Keratinocyte (primary cell): ENCODE measurements at regions not wholly inside any gene's neighbourhood (a gene's known extent, or its start where the extent isn't known, plus 50 kb on each side); places are given as distances from the start of the nearest gene placed in this dataset.

Experiments
- DNase-seq: peaks from one replicate; pipeline ENCODE4 v3.0.0-alpha.2; 2011; ENCODE audit warnings: low read depth, missing footprints, low spot score
- FAIRE-seq: peaks from 2 replicates; lab custom pipeline; 2011; peaks lifted over from hg19 to GRCh38; lab: Jason Lieb, UNC
- H2AFZ ChIP-seq: 2 replicates; pipeline ENCODE4 v1.6.0; 2012; ENCODE audit warnings: low read length, control low read depth, inconsistent platforms; ENCODE audit not compliant: control insufficient read depth
- H3K27ac ChIP-seq: 2 replicates; pipeline ENCODE4 v1.5.1; 2011; ENCODE audit warnings: low read length; ENCODE audit not compliant: control insufficient read depth, insufficient read depth
- H3K27me3 ChIP-seq: 3 replicates; pipeline ENCODE4 v1.6.0; 2011; ENCODE audit warnings: low read length; ENCODE audit not compliant: control insufficient read depth, insufficient read depth; ENCODE audit errors: extremely low read depth
- H3K36me3 ChIP-seq, 2 experiments: 2 replicates in 1 of 2; 3 replicates in 1 of 2; pipeline ENCODE4 v1.5.1; 2011; ENCODE audit warnings: low read length in 2 of 2, mild to moderate bottlenecking in 1 of 2; ENCODE audit not compliant: control insufficient read depth in 2 of 2, insufficient read depth in 2 of 2; ENCODE audit errors: extremely low read depth in 1 of 2
- H3K4me1 ChIP-seq: 3 replicates; pipeline ENCODE4 v1.5.1; 2011; ENCODE audit warnings: low read length; ENCODE audit not compliant: control insufficient read depth, insufficient read depth; ENCODE audit errors: extremely low read depth
- H3K4me2 ChIP-seq: 3 replicates; pipeline ENCODE4 v1.6.0; 2011; ENCODE audit warnings: low read depth, low read length; ENCODE audit not compliant: control insufficient read depth, insufficient read depth; ENCODE audit errors: extremely low read depth
- H3K4me3 ChIP-seq, 3 experiments: fragments of 200-600 bp in 1 of 3; sonication (generic) in 1 of 3; 2 replicates in 2 of 3; 3 replicates in 1 of 3; pipeline ENCODE4 v1.5.1; 2011 to 2016; ENCODE audit warnings: low read length in 3 of 3, mild to moderate bottlenecking in 3 of 3, control low read depth in 2 of 3, inconsistent platforms in 1 of 3, low read depth in 1 of 3, mixed read lengths in 1 of 3, mixed run types in 1 of 3, moderate library complexity in 1 of 3; ENCODE audit not compliant: control insufficient read depth in 2 of 3, insufficient read depth in 2 of 3; ENCODE audit errors: extremely low read depth in 1 of 3
- H3K79me2 ChIP-seq: 2 replicates; pipeline ENCODE4 v1.6.0; 2012; ENCODE audit warnings: low read length; ENCODE audit not compliant: control insufficient read depth, insufficient read depth
- H3K9ac ChIP-seq: 3 replicates; pipeline ENCODE4 v1.6.0; 2011; ENCODE audit warnings: low read length; ENCODE audit not compliant: control insufficient read depth, insufficient read depth; ENCODE audit errors: extremely low read depth
- H3K9me1 ChIP-seq: 3 replicates; pipeline ENCODE4 v1.6.0; 2011; ENCODE audit warnings: low read length; ENCODE audit not compliant: control insufficient read depth, insufficient read depth; ENCODE audit errors: extremely low read depth
- H3K9me3 ChIP-seq: 2 replicates; pipeline ENCODE4 v1.5.1; 2012; ENCODE audit warnings: low read depth, low read length; ENCODE audit not compliant: control insufficient read depth
- H4K20me1 ChIP-seq: 3 replicates; pipeline ENCODE4 v1.6.0; 2011; ENCODE audit warnings: low read length; ENCODE audit not compliant: control insufficient read depth, insufficient read depth; ENCODE audit errors: extremely low read depth
- CTCF ChIP-seq, 3 experiments: IDR thresholded peaks in 1 of 3; conservative IDR thresholded peaks in 1 of 3; optimal IDR thresholded peaks in 1 of 3; 2 replicates in 2 of 3; 3 replicates in 1 of 3; pipeline versions ENCODE3 to v1.5.1; 2011; ENCODE audit warnings: low read length in 3 of 3, mild to moderate bottlenecking in 3 of 3, moderate library complexity in 2 of 3, control low read depth in 1 of 3, inconsistent platforms in 1 of 3; ENCODE audit not compliant: insufficient read depth in 2 of 3; ENCODE audit errors: extremely low read depth in 1 of 3
- EZH2 ChIP-seq: IDR thresholded peaks from one replicate; pipeline ENCODE4 v1.6.1; 2012; ENCODE audit warnings: inconsistent platforms, mild to moderate bottlenecking, low read length, moderate library complexity
- dilution Hi-C: fragments of 300-500 bp; cut with MboI; formaldehyde crosslinking; loops from one replicate; pipeline ENCODE4 v1.7.0; 2020; ENCODE audit warnings: low sequenced_read_pairs; ENCODE audit not compliant: extremely low pct_ligation_motif_present

DNA sequence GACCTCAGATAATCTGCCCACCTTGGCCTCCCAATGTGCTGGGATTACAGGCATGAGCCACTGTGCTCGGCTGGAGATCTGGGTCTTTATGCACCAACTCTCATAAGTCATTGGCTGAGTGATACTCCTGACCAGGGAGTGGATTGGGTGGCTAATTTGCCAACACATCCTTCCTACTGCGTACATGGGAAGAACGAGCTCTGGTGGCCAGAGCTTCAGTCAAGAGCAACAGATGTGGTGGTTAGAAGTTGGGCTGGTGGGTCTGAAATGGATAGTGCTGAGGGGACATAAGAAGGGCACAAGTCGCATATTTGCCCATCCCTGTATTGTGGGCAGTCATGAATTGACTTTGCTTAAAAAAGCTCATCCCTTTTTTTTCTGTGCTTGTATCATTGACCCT is 74.1 kb upstream of the AMPD3 start:
- no peak overlapping the region for H3K9ac ChIP-seq
- no peaks in the 10 kb centered on the region for H3K9me1 ChIP-seq
- no peak for TF ChIP-seq EZH2
- no peak for TF ChIP-seq CTCF (optimal IDR thresholded peaks at IDR 0.05 in 1 of 3, IDR thresholded peaks at IDR 0.05 in 1 of 3, conservative IDR thresholded peaks at IDR 0.05 in 1 of 3; ENCODE audit: extremely low read depth in 1 of 3, insufficient read depth in 2 of 3, low read length in 3 of 3)
- H3K79me2 ChIP-seq: no peaks in the 10 kb centered on the region
- no peak overlapping the region for H3K27ac ChIP-seq
- H3K36me3 ChIP-seq: no peaks in the 10 kb centered on the region
- no peaks in the 10 kb centered on the region for H3K9me3 ChIP-seq
- peaks cover 2% of the 10 kb centered on the region for H3K4me1 ChIP-seq
- DNase-seq: no peak
- no peaks in the 10 kb centered on the region for H4K20me1 ChIP-seq
- no peak overlapping the region for H2AFZ ChIP-seq
- FAIRE-seq: no peak
- no peaks in the 10 kb centered on the region for H3K27me3 ChIP-seq
- H3K4me2 ChIP-seq: no peak overlapping the region
- dilution Hi-C loops: no loop called here
- H3K4me3 ChIP-seq: no peak overlapping the region

DNA sequence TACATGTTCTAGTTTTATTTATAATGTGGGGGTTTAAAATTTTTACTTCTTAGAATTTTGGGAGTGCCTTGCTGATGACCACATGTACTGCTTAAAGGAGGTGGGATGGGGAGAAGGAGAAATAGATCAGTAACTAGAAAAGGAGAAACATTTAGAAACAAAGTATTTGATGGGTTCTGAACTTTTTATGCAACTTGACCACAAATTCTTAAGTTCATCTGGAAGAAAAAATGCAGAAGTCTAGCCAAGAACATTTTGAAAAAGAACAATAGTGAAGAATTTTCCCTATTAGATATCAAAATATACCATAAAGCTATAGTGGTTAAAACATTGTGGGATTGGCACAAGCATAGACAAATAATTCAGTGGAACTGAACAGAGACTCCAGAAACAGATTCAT is 73.3 kb upstream of the AMPD3 start:
- TF ChIP-seq EZH2: no peak
- no peak for TF ChIP-seq CTCF (optimal IDR thresholded peaks at IDR 0.05 in 1 of 3, IDR thresholded peaks at IDR 0.05 in 1 of 3, conservative IDR thresholded peaks at IDR 0.05 in 1 of 3; ENCODE audit: extremely low read depth in 1 of 3, insufficient read depth in 2 of 3, low read length in 3 of 3)
- H3K9me1 ChIP-seq: no peaks in the 10 kb centered on the region
- H3K79me2 ChIP-seq: no peaks in the 10 kb centered on the region
- peaks cover 4% of the 10 kb centered on the region for H3K27me3 ChIP-seq
- no peak overlapping the region for H2AFZ ChIP-seq
- no peak overlapping the region for H3K4me2 ChIP-seq
- peaks cover 2% of the 10 kb centered on the region for H3K4me1 ChIP-seq
- dilution Hi-C loops: no loop called here
- no peak for DNase-seq
- H3K4me3 ChIP-seq: no peak overlapping the region
- no peaks in the 10 kb centered on the region for H3K9me3 ChIP-seq
- H3K36me3 ChIP-seq: no peaks in the 10 kb centered on the region
- H3K27ac ChIP-seq: no peak overlapping the region
- H3K9ac ChIP-seq: no peak overlapping the region
- H4K20me1 ChIP-seq: no peaks in the 10 kb centered on the region
- no peak for FAIRE-seq
